GM20000 (cell line): ENCODE measurements at regions not wholly inside any gene's neighbourhood (a gene's known extent, or its start where the extent isn't known, plus 50 kb on each side); places are given as distances from the start of the nearest gene placed in this dataset.
"Not testable (repeated sequence)": the region's sequence is repeated elsewhere in the genome, so short reads cannot be mapped to it uniquely, and the experiment has no call there.

ENCODE experiments used
- DNase-seq: peaks from one replicate; pipeline ENCODE4 v3.0.0; 2012; ENCODE audit warnings: low spot score
- CTCF ChIP-seq: IDR thresholded peaks from 2 replicates; pipeline ENCODE4 v1.5.1; 2012; ENCODE audit warnings: mild to moderate bottlenecking, control low read depth; ENCODE audit errors: extremely low read depth, missing control alignments

DNA sequence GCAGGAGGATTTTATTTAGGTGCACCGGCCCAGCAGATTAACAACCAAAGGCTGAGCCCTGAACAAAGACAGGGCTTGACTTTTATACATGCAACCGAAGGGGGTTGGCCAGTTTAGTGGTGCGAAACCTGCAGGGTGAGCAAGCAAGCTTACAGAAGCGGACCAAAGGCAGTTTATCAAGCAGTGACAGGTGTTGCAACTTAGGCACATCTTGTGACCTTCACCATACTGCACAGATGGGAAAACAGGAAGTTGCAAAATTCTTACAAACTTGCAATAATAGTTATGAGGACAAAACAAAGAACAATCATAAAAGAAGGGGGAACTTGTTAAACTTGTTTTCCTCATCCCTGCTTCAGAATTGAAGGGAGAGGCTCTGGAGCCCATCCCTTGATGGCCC, 1265.1 kb downstream of the CDH8 start:
- no peak for TF ChIP-seq CTCF
- DNase-seq, result no peak

GRCh38 chr16:60770384-60770783, 1265.9 kb downstream of the CDH8 start:
- DNase-seq, result not testable (repeated sequence)

DNA sequence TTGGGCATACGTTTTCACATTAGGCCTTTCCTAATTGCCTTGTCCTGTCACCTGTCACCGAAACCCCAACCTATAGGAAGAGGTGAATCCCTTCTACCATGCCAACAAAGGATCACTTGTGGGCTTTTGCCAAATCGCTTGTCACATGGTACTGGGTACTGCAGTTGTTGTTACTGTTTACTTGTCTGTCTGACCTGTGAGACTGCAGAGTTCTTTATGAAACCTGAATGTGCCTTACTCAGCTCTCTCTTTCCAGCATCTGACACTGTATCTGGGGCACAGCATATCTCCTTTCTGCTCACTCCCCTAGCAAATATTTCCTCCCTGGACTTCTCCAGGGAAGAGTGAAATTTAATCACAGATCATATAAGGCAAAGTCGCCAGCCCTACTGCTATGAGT, 1272.4 kb downstream of the CDH8 start:
- DNase-seq, result no peak
- no peak for TF ChIP-seq CTCF

- TF ChIP-seq CTCF, result no peak
Measured at GRCh38 chr16:60755907-60756306, 1280.3 kb downstream of the CDH8 start.

GRCh38 chr16:60748366-60748765, 1287.9 kb downstream of the CDH8 start:
- no peak for DNase-seq
- no peak for TF ChIP-seq CTCF

More at GRCh38 chr16:60755907-60756306, 1280.3 kb downstream of the CDH8 start:
- DNase-seq, result no peak

GRCh38 chr16:60744198-60744597, 1292.0 kb downstream of the CDH8 start:
- no peak for TF ChIP-seq CTCF

DNA sequence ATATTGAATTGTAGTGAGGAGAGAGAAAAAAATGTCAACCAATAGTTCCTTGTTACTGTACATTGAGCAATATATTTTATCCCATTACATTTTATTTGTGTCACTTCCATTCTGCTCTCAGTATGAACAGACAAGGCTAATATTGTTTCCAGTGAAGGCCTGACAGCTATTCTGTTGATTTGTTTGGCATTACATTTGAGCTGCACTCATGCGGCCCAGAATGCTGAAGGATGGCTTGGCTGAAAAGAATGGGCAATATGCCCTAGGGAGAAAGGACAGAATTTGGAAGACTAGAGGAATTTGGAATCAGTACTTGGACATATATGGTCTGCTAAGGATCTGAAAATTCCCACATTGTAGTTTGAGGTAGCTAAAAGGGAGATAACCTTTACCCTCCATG, 1294.4 kb downstream of the CDH8 start:
- no peak for DNase-seq
- no peak for TF ChIP-seq CTCF

More at GRCh38 chr16:60744198-60744597, 1292.0 kb downstream of the CDH8 start:
- no peak for DNase-seq

DNA sequence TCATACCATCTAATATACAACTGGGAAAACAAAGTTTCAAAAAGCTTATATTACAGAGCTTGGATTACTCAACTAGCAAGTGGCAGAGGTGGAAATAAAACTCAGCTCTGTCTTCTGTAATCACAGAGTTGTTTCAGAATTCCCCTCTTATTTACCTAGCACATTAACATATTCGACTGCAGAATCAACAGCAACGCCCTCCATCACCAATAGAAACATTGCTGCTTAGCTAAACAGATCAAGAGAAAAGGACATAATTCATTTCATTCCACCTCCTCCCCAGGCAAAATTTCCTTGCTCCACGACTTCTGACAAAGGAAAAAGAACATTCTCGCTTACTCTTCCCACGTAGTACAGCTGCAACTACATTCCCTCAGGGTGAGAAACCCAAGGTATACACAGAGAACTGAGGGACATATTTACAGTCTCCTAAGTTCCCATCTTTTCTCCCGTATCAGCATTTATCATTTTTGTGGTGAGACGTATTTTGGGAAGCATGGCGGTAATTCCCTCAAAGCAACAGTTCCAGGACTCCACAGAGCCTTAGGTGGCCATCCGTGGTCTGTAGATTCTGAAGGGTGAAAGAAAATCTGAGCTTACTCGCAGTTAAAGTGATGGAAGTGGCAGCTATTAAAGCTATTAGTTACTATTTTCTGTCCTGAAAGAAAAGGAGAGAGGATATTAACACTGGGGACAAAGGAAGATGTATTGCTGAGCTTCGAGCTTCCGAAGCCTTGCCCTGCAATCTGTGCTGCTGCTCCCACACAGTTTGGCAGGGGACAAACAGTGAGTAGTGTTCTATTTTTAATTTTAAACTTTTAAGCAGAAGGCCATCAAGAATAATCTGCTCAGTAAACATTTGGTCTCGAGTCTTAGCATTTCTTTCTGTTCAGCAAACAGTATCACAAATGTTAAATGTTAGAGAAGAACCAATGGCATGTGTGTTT, 1296.2 kb downstream of the CDH8 start:
- DNase-seq, result no peak

More for the DNA sequence above, 1296.2 kb downstream of the CDH8 start:
- TF ChIP-seq CTCF, result no peak
